GM23338 (cell line): ENCODE measurements at regions not wholly inside any gene's neighbourhood (a gene's known extent, or its start where the extent isn't known, plus 50 kb on each side); places are given as distances from the start of the nearest gene placed in this dataset.

Experiments used
- CREB1 ChIP-seq: fragments of 250-450 bp; sonication (Bioruptor Pico); IDR thresholded peaks from 2 replicates; pipeline ENCODE4 v1.5.0; 2020; ENCODE audit warnings: low read depth, mild to moderate bottlenecking, moderate library complexity
- EZH2 ChIP-seq: fragments of 200-600 bp; sonication (generic); IDR thresholded peaks from one replicate; pipeline ENCODE4 v1.8.0; 2017; ENCODE audit warnings: antibody characterized with exemption, mild to moderate bottlenecking, low read depth; ENCODE audit not compliant: unreplicated experiment
- EZH2phosphoT487 ChIP-seq: fragments of 200-600 bp; sonication (generic); IDR thresholded peaks from one replicate; pipeline ENCODE4 v1.8.1; 2018; ENCODE audit warnings: antibody characterized with exemption; ENCODE audit not compliant: unreplicated experiment
- JUNB ChIP-seq: IDR thresholded peaks from one replicate; pipeline ENCODE4 v1.6.1; 2016; ENCODE audit warnings: antibody characterized with exemption; ENCODE audit not compliant: unreplicated experiment
- NANOG ChIP-seq: IDR thresholded peaks from 2 replicates; pipeline ENCODE4 v1.6.1; 2016; ENCODE audit warnings: antibody characterized with exemption, borderline replicate concordance
- POLR2AphosphoS5 ChIP-seq: IDR thresholded peaks from 2 replicates; pipeline ENCODE4 v1.6.1; 2016; ENCODE audit warnings: antibody characterized with exemption, low read depth
- STAT1 ChIP-seq: IDR thresholded peaks from one replicate; pipeline ENCODE4 v1.6.1; 2016; ENCODE audit warnings: antibody characterized with exemption; ENCODE audit not compliant: unreplicated experiment
- ZNF114 ChIP-seq: fragments of 250-450 bp; sonication (Bioruptor Pico); IDR thresholded peaks from 2 replicates; pipeline ENCODE4 v1.5.0; 2020; ENCODE audit warnings: mild to moderate bottlenecking, moderate library complexity
- ZNF331 ChIP-seq: fragments of 250-450 bp; sonication (Bioruptor Pico); IDR thresholded peaks from 2 replicates; pipeline ENCODE4 v1.5.0; 2020; ENCODE audit warnings: low read depth, mild to moderate bottlenecking, moderate library complexity
- TF ChIP-seq, protein P1 (sequence below), 2 experiments: fragments of 200-600 bp in 1 of 2; sonication (generic) in 1 of 2; conservative IDR thresholded peaks; 2 replicates each; pipeline versions ENCODE4 v1.5.1 to v1.6.1; 2016 to 2017; ENCODE audit warnings: antibody characterized with exemption in 2 of 2, low read depth in 2 of 2, mild to moderate bottlenecking in 2 of 2, moderate library complexity in 1 of 2
- TF ChIP-seq, protein P2 (sequence below): IDR thresholded peaks from one replicate; pipeline ENCODE4 v1.6.1; 2018; ENCODE audit warnings: antibody characterized with exemption; ENCODE audit not compliant: unreplicated experiment
- TF ChIP-seq, protein P3 (sequence below): IDR thresholded peaks from 2 replicates; pipeline ENCODE4 v1.6.1; 2016; ENCODE audit warnings: antibody characterized with exemption
- TF ChIP-seq, protein P4 (sequence below): fragments of 250-450 bp; sonication (Bioruptor Pico); IDR thresholded peaks from 2 replicates; pipeline ENCODE4 v1.5.0; 2020; ENCODE audit warnings: mild to moderate bottlenecking, moderate library complexity

DNA sequence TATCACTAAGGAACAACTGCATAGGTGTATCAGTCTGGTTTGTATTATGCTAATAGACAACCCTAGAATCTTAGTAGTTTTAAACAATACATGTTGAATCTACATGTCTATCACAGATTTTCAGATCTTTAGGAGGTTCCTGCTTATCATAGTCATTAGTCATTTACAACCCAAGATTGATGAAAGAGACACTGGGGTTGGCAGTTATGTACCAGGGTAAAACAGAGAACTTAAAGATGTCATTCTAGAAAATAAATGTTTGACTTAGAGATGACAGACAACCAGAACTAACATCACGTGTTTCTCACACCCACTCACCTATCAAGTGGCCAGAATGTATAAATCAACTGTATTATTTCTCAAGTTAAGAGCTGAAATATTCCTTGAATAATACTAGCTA, 181.9 kb downstream of the PABPC4L start:
- TF ChIP-seq POLR2AphosphoS5 (no peak), EZH2phosphoT487 (no peak), CREB1 (CRISPR knock-in tag) (no peak), EZH2 (no peak), JUNB (no peak), STAT1 (no peak), ZNF331 (no peak), ZNF114 (no peak), NANOG (no peak)
- TF ChIP-seq, protein P1, sequence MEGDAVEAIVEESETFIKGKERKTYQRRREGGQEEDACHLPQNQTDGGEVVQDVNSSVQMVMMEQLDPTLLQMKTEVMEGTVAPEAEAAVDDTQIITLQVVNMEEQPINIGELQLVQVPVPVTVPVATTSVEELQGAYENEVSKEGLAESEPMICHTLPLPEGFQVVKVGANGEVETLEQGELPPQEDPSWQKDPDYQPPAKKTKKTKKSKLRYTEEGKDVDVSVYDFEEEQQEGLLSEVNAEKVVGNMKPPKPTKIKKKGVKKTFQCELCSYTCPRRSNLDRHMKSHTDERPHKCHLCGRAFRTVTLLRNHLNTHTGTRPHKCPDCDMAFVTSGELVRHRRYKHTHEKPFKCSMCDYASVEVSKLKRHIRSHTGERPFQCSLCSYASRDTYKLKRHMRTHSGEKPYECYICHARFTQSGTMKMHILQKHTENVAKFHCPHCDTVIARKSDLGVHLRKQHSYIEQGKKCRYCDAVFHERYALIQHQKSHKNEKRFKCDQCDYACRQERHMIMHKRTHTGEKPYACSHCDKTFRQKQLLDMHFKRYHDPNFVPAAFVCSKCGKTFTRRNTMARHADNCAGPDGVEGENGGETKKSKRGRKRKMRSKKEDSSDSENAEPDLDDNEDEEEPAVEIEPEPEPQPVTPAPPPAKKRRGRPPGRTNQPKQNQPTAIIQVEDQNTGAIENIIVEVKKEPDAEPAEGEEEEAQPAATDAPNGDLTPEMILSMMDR (conservative IDR thresholded peaks at IDR 0.05; ENCODE audit: low read depth in 2 of 2) = no peak
- TF ChIP-seq, protein P2, sequence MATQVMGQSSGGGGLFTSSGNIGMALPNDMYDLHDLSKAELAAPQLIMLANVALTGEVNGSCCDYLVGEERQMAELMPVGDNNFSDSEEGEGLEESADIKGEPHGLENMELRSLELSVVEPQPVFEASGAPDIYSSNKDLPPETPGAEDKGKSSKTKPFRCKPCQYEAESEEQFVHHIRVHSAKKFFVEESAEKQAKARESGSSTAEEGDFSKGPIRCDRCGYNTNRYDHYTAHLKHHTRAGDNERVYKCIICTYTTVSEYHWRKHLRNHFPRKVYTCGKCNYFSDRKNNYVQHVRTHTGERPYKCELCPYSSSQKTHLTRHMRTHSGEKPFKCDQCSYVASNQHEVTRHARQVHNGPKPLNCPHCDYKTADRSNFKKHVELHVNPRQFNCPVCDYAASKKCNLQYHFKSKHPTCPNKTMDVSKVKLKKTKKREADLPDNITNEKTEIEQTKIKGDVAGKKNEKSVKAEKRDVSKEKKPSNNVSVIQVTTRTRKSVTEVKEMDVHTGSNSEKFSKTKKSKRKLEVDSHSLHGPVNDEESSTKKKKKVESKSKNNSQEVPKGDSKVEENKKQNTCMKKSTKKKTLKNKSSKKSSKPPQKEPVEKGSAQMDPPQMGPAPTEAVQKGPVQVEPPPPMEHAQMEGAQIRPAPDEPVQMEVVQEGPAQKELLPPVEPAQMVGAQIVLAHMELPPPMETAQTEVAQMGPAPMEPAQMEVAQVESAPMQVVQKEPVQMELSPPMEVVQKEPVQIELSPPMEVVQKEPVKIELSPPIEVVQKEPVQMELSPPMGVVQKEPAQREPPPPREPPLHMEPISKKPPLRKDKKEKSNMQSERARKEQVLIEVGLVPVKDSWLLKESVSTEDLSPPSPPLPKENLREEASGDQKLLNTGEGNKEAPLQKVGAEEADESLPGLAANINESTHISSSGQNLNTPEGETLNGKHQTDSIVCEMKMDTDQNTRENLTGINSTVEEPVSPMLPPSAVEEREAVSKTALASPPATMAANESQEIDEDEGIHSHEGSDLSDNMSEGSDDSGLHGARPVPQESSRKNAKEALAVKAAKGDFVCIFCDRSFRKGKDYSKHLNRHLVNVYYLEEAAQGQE = no peak
- TF ChIP-seq, protein P3, sequence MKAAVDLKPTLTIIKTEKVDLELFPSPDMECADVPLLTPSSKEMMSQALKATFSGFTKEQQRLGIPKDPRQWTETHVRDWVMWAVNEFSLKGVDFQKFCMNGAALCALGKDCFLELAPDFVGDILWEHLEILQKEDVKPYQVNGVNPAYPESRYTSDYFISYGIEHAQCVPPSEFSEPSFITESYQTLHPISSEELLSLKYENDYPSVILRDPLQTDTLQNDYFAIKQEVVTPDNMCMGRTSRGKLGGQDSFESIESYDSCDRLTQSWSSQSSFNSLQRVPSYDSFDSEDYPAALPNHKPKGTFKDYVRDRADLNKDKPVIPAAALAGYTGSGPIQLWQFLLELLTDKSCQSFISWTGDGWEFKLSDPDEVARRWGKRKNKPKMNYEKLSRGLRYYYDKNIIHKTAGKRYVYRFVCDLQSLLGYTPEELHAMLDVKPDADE = no peak
- TF ChIP-seq, protein P4, sequence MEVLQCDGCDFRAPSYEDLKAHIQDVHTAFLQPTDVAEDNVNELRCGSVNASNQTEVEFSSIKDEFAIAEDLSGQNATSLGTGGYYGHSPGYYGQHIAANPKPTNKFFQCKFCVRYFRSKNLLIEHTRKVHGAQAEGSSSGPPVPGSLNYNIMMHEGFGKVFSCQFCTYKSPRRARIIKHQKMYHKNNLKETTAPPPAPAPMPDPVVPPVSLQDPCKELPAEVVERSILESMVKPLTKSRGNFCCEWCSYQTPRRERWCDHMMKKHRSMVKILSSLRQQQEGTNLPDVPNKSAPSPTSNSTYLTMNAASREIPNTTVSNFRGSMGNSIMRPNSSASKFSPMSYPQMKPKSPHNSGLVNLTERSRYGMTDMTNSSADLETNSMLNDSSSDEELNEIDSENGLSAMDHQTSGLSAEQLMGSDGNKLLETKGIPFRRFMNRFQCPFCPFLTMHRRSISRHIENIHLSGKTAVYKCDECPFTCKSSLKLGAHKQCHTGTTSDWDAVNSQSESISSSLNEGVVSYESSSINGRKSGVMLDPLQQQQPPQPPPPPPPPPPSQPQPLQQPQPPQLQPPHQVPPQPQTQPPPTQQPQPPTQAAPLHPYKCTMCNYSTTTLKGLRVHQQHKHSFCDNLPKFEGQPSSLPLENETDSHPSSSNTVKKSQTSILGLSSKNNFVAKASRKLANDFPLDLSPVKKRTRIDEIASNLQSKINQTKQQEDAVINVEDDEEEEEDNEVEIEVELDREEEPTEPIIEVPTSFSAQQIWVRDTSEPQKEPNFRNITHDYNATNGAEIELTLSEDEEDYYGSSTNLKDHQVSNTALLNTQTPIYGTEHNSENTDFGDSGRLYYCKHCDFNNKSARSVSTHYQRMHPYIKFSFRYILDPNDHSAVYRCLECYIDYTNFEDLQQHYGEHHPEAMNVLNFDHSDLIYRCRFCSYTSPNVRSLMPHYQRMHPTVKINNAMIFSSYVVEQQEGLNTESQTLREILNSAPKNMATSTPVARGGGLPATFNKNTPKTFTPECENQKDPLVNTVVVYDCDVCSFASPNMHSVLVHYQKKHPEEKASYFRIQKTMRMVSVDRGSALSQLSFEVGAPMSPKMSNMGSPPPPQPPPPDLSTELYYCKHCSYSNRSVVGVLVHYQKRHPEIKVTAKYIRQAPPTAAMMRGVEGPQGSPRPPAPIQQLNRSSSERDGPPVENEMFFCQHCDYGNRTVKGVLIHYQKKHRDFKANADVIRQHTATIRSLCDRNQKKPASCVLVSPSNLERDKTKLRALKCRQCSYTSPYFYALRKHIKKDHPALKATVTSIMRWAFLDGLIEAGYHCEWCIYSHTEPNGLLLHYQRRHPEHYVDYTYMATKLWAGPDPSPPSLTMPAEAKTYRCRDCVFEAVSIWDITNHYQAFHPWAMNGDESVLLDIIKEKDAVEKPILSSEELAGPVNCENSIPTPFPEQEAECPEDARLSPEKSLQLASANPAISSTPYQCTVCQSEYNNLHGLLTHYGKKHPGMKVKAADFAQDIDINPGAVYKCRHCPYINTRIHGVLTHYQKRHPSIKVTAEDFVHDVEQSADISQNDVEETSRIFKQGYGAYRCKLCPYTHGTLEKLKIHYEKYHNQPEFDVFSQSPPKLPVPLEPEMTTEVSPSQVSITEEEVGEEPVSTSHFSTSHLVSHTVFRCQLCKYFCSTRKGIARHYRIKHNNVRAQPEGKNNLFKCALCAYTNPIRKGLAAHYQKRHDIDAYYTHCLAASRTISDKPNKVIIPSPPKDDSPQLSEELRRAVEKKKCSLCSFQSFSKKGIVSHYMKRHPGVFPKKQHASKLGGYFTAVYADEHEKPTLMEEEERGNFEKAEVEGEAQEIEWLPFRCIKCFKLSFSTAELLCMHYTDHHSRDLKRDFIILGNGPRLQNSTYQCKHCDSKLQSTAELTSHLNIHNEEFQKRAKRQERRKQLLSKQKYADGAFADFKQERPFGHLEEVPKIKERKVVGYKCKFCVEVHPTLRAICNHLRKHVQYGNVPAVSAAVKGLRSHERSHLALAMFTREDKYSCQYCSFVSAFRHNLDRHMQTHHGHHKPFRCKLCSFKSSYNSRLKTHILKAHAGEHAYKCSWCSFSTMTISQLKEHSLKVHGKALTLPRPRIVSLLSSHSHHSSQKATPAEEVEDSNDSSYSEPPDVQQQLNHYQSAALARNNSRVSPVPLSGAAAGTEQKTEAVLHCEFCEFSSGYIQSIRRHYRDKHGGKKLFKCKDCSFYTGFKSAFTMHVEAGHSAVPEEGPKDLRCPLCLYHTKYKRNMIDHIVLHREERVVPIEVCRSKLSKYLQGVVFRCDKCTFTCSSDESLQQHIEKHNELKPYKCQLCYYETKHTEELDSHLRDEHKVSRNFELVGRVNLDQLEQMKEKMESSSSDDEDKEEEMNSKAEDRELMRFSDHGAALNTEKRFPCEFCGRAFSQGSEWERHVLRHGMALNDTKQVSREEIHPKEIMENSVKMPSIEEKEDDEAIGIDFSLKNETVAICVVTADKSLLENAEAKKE = no peak
